WTC11 (cell line): ENCODE measurements at regions not wholly inside any gene's neighbourhood (a gene's known extent, or its start where the extent isn't known, plus 50 kb on each side); places are given as distances from the start of the nearest gene placed in this dataset.

Experiments
- ATAC-seq: fragments of 200-7000 bp; cut with Tn5 transposase; 2 replicates; pipeline ENCODE4 v1.10.0; 2021; ENCODE audit warnings: mild to moderate bottlenecking, moderate library complexity
- CTCF ChIA-PET: fragments of 300-600 bp; sonication (Branson Sonifier 250); formaldehyde crosslinking; loops from one replicate; lab custom pipeline; 2021; ENCODE audit warnings: antibody characterized with exemption; lab: Charles Lee
- POLR2A ChIA-PET: fragments of 350-600 bp; sonication (Branson Sonifier 250); formaldehyde crosslinking; loops from one replicate; lab custom pipeline; 2021; ENCODE audit warnings: antibody characterized with exemption; lab: Charles Lee
- DNase-seq: peaks from one replicate; pipeline ENCODE4 v3.0.0; 2021; ENCODE audit warnings: low spot score
- H3K27ac Mint-ChIP-seq: 2 replicates; pipeline ENCODE4 v1.8.0; 2021; ENCODE audit warnings: mixed read lengths
- H3K27me3 Mint-ChIP-seq: 2 replicates; pipeline ENCODE4 v1.8.0; 2021; ENCODE audit warnings: low read depth, mild to moderate bottlenecking, moderate library complexity, mixed read lengths
- H3K36me3 Mint-ChIP-seq: 2 replicates; pipeline ENCODE4 v1.8.0; 2021; ENCODE audit warnings: mixed read lengths
- H3K4me1 Mint-ChIP-seq: 2 replicates; pipeline ENCODE4 v1.8.0; 2022; ENCODE audit warnings: mixed read lengths
- H3K4me3 Mint-ChIP-seq: 2 replicates; pipeline ENCODE4 v1.8.0; 2021; ENCODE audit warnings: mild to moderate bottlenecking, moderate library complexity, mixed read lengths
- H3K9me3 Mint-ChIP-seq: 2 replicates; pipeline ENCODE4 v1.8.0; 2021; ENCODE audit warnings: mixed read lengths
- ATF1 ChIP-seq: sonication (generic); formaldehyde crosslinking; IDR thresholded peaks from 2 replicates; pipeline ENCODE4 v1.8.1; 2023; ENCODE audit warnings: mild to moderate bottlenecking, moderate library complexity, missing genetic modification reagents
- CREM ChIP-seq: sonication (generic); formaldehyde crosslinking; IDR thresholded peaks from 2 replicates; pipeline ENCODE4 v1.8.1; 2022; ENCODE audit warnings: mild to moderate bottlenecking, missing genetic modification reagents, moderate library complexity
- ESRRA ChIP-seq: sonication (generic); formaldehyde crosslinking; IDR thresholded peaks from 2 replicates; pipeline ENCODE4 v1.8.1; 2022; ENCODE audit warnings: mild to moderate bottlenecking, missing genetic modification reagents, borderline replicate concordance
- GTF2I ChIP-seq: fragments of 250-450 bp; sonication (Bioruptor Pico); conservative IDR thresholded peaks from 2 replicates; pipeline ENCODE4 v1.4.0; 2021; ENCODE audit warnings: mild to moderate bottlenecking
- HMGA2 ChIP-seq: fragments of 250-450 bp; sonication (Bioruptor Pico); IDR thresholded peaks from 2 replicates; pipeline ENCODE4 v1.4.0; 2021; ENCODE audit warnings: mild to moderate bottlenecking, moderate library complexity
- IRF2 ChIP-seq: sonication (generic); formaldehyde crosslinking; IDR thresholded peaks from 2 replicates; pipeline ENCODE4 v1.8.0; 2022; ENCODE audit warnings: low read depth, missing genetic modification reagents, borderline replicate concordance
- NR1H2 ChIP-seq: sonication (generic); formaldehyde crosslinking; IDR thresholded peaks from 2 replicates; pipeline ENCODE4 v1.9.0; 2021; ENCODE audit warnings: mild to moderate bottlenecking, moderate library complexity, missing genetic modification reagents
- RORB ChIP-seq: fragments of 250-450 bp; sonication (Bioruptor Pico); IDR thresholded peaks from 2 replicates; pipeline ENCODE4 v1.9.0; 2021; ENCODE audit warnings: mild to moderate bottlenecking
- SMAD3 ChIP-seq: sonication (generic); formaldehyde crosslinking; IDR thresholded peaks from 2 replicates; pipeline ENCODE4 v1.8.0; 2022; ENCODE audit warnings: missing genetic modification reagents, mild to moderate bottlenecking, borderline replicate concordance
- SOX15 ChIP-seq: fragments of 250-450 bp; sonication (Bioruptor Pico); IDR thresholded peaks from 2 replicates; pipeline ENCODE4 v1.9.0; 2021; ENCODE audit warnings: mild to moderate bottlenecking
- TP53 ChIP-seq: sonication (generic); formaldehyde crosslinking; IDR thresholded peaks from 2 replicates; pipeline ENCODE4 v1.8.1; 2023; ENCODE audit warnings: mild to moderate bottlenecking, missing genetic modification reagents
- ZNF263 ChIP-seq: sonication (generic); formaldehyde crosslinking; IDR thresholded peaks from 2 replicates; pipeline ENCODE4 v1.8.1; 2022; ENCODE audit warnings: low read depth, mild to moderate bottlenecking, moderate library complexity, missing genetic modification reagents
- ZNF317 ChIP-seq: sonication (generic); formaldehyde crosslinking; IDR thresholded peaks from 2 replicates; pipeline ENCODE4 v1.8.1; 2023; ENCODE audit warnings: low read depth, mild to moderate bottlenecking, moderate library complexity, missing genetic modification reagents, borderline replicate concordance
- TF ChIP-seq, protein P1 (sequence below): fragments of 250-450 bp; sonication (Bioruptor Pico); IDR thresholded peaks from 2 replicates; pipeline ENCODE4 v2.1.2; 2022; ENCODE audit warnings: mild to moderate bottlenecking, moderate library complexity
- TF ChIP-seq, protein P2 (sequence below): sonication (generic); formaldehyde crosslinking; IDR thresholded peaks from 2 replicates; pipeline ENCODE4 v1.8.0; 2022; ENCODE audit warnings: mild to moderate bottlenecking, missing genetic modification reagents
- TF ChIP-seq, protein P3 (sequence below): sonication (generic); formaldehyde crosslinking; IDR thresholded peaks from 2 replicates; pipeline ENCODE4 v1.8.0; 2022; ENCODE audit warnings: mild to moderate bottlenecking, missing genetic modification reagents
- TF ChIP-seq, protein P4 (sequence below): sonication (generic); formaldehyde crosslinking; IDR thresholded peaks from 2 replicates; pipeline ENCODE4 v1.8.1; 2023; ENCODE audit warnings: mild to moderate bottlenecking, missing genetic modification reagents
- TF ChIP-seq, protein P5 (sequence below): sonication (generic); formaldehyde crosslinking; IDR thresholded peaks from 2 replicates; pipeline ENCODE4 v1.8.1; 2022; ENCODE audit warnings: mild to moderate bottlenecking, moderate library complexity, missing genetic modification reagents
- TF ChIP-seq, protein P6 (sequence below): sonication (generic); formaldehyde crosslinking; IDR thresholded peaks from 2 replicates; pipeline ENCODE4 v1.8.1; 2023; ENCODE audit warnings: mild to moderate bottlenecking, missing genetic modification reagents
- TF ChIP-seq, protein P7 (sequence below): fragments of 250-450 bp; sonication (Bioruptor Pico); IDR thresholded peaks from 2 replicates; pipeline ENCODE4 v1.8.0; 2021; ENCODE audit warnings: mild to moderate bottlenecking

DNA sequence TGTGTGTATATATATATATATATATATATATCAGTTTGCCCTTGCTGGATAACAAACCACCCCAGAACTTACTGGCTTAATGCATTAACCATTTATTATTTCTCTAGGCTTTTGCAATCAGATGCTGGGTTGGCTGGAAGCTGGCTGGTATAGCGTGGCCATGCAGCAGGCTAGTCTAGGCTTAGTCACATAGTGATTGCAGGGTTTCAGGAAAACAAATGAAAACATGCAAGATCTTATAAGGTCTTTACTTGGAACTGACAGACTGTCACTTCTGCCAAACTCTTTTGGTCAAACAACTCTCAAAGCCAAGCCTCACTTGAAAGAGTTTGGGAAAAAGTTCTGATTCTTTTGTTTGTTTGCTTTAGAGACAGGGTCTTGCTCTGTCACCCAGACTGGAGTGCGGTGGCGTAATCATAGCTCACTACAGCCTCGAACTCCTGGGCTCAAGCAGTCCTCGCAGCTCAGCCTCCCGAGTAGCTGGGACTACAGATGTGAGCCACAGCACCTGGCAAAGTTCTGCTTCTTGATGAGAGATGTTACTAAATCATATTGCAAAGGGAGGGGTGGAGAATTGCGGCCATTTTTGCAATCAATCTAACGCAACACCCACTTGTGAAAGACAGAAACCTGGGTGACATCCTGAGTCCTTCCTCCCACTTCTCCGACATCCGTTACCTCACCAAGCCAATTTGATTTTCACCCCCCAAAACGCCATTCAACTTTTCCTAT, 58.7 kb upstream of the SMOX start:
- ATAC-seq (no peak), DNase-seq (no peak)
- Mint-ChIP-seq H3K9me3 (peaks cover 9% of the 10 kb centered on the region), H3K36me3 (peaks cover 4% of the 10 kb centered on the region), H3K4me1 (peaks cover 2% of the 10 kb centered on the region; the same call in 1 of the 2 replicates), H3K27me3 (peaks cover 11% of the 10 kb centered on the region), H3K27ac (no peak overlapping the region), H3K4me3 (no peak overlapping the region)
- TF ChIP-seq, protein P1, sequence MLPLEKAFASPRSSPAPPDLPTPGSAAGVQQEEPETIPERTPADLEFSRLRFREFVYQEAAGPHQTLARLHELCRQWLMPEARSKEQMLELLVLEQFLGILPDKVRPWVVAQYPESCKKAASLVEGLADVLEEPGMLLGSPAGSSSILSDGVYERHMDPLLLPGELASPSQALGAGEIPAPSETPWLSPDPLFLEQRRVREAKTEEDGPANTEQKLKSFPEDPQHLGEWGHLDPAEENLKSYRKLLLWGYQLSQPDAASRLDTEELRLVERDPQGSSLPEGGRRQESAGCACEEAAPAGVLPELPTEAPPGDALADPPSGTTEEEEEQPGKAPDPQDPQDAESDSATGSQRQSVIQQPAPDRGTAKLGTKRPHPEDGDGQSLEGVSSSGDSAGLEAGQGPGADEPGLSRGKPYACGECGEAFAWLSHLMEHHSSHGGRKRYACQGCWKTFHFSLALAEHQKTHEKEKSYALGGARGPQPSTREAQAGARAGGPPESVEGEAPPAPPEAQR (CRISPR knock-in tag), result no peak
- TF ChIP-seq IRF2 (CRISPR knock-in tag) (no peak), HMGA2 (CRISPR knock-in tag) (no peak), NR1H2 (CRISPR knock-in tag) (no peak)
- ChIA-PET CTCF (interaction anchor here (1.3 kb wide), 1 partner anchor 23 kb away, joined by 4 read pairs; no protein-coding TSS in a partner anchor), POLR2A (interaction anchor here (0.6 kb wide), 1 partner anchor 62 kb away, joined by 3 read pairs; no protein-coding TSS in a partner anchor)

DNA sequence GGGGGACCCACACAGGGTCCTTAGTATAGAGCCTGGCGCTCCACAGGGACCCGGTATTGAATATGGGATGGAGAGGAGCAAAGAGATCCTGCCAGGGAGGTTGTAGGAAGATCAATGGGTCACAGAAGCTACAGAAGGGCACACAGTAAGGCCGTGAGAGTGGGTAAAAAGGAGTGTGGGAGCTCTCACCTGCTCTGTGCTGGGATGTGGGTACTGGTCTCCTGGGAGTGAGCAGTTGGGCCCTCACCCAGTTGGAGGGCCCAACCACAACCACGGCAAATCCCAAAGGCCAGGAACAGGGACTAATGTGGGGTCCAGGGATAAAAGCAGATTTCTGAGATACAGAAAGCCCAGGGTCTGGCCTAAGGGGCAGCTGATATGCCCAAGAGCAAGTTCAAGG, 59.9 kb upstream of the SMOX start:
- Mint-ChIP-seq H3K4me3 (no peak overlapping the region), H3K27ac (no peak overlapping the region), H3K9me3 (no peaks in the 10 kb centered on the region), H3K36me3 (no peaks in the 10 kb centered on the region), H3K27me3 (peaks cover 17% of the 10 kb centered on the region), H3K4me1 (peaks cover 7% of the 10 kb centered on the region)
- ATAC-seq, result no peak
- TF ChIP-seq, protein P2, sequence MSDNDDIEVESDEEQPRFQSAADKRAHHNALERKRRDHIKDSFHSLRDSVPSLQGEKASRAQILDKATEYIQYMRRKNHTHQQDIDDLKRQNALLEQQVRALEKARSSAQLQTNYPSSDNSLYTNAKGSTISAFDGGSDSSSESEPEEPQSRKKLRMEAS (CRISPR knock-in tag), result no peak
- DNase-seq, result no peak
- POLR2A ChIA-PET, result no interaction called here
- CTCF ChIA-PET, result no interaction called here

DNA sequence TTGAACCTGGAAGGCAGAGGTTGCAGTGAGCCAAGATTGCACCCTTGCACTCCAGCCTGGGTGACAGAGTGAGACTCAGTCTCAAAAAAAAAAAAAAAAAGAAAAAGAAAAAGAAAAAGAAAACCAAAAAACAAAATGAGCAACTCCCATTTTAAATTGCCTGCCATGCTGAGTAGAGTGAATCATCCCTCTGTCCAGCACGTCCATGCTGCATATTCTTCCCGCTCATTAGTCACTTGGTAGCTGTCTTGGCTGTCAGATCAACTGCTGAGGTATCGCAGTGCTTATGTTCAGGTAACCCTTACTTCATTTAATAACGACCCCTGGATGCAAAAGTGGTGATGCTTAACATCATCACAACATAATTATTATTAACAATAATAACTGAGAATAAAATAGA, 60.7 kb upstream of the SMOX start:
- DNase-seq (no peak), ATAC-seq (no peak)
- TF ChIP-seq HMGA2 (CRISPR knock-in tag), result no peak
- TF ChIP-seq RORB (CRISPR knock-in tag), result no peak
- TF ChIP-seq SMAD3 (CRISPR knock-in tag), result no peak
- TF ChIP-seq ESRRA (CRISPR knock-in tag), result no peak
- no peak for TF ChIP-seq ATF1 (CRISPR knock-in tag)
- TF ChIP-seq, protein P3, sequence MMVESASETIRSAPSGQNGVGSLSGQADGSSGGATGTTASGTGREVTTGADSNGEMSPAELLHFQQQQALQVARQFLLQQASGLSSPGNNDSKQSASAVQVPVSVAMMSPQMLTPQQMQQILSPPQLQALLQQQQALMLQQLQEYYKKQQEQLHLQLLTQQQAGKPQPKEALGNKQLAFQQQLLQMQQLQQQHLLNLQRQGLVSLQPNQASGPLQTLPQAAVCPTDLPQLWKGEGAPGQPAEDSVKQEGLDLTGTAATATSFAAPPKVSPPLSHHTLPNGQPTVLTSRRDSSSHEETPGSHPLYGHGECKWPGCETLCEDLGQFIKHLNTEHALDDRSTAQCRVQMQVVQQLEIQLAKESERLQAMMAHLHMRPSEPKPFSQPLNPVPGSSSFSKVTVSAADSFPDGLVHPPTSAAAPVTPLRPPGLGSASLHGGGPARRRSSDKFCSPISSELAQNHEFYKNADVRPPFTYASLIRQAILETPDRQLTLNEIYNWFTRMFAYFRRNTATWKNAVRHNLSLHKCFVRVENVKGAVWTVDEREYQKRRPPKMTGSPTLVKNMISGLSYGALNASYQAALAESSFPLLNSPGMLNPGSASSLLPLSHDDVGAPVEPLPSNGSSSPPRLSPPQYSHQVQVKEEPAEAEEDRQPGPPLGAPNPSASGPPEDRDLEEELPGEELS (CRISPR knock-in tag), result no peak
- TF ChIP-seq SOX15 (CRISPR knock-in tag), result no peak
- TF ChIP-seq ZNF263 (CRISPR knock-in tag), result no peak
- TF ChIP-seq, protein P4, sequence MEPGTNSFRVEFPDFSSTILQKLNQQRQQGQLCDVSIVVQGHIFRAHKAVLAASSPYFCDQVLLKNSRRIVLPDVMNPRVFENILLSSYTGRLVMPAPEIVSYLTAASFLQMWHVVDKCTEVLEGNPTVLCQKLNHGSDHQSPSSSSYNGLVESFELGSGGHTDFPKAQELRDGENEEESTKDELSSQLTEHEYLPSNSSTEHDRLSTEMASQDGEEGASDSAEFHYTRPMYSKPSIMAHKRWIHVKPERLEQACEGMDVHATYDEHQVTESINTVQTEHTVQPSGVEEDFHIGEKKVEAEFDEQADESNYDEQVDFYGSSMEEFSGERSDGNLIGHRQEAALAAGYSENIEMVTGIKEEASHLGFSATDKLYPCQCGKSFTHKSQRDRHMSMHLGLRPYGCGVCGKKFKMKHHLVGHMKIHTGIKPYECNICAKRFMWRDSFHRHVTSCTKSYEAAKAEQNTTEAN (CRISPR knock-in tag), result no peak
- TF ChIP-seq, protein P5, sequence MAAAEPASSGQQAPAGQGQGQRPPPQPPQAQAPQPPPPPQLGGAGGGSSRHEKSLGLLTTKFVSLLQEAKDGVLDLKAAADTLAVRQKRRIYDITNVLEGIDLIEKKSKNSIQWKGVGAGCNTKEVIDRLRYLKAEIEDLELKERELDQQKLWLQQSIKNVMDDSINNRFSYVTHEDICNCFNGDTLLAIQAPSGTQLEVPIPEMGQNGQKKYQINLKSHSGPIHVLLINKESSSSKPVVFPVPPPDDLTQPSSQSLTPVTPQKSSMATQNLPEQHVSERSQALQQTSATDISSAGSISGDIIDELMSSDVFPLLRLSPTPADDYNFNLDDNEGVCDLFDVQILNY (CRISPR knock-in tag), result no peak
- TF ChIP-seq ZNF317, result no peak
- TF ChIP-seq, protein P6, sequence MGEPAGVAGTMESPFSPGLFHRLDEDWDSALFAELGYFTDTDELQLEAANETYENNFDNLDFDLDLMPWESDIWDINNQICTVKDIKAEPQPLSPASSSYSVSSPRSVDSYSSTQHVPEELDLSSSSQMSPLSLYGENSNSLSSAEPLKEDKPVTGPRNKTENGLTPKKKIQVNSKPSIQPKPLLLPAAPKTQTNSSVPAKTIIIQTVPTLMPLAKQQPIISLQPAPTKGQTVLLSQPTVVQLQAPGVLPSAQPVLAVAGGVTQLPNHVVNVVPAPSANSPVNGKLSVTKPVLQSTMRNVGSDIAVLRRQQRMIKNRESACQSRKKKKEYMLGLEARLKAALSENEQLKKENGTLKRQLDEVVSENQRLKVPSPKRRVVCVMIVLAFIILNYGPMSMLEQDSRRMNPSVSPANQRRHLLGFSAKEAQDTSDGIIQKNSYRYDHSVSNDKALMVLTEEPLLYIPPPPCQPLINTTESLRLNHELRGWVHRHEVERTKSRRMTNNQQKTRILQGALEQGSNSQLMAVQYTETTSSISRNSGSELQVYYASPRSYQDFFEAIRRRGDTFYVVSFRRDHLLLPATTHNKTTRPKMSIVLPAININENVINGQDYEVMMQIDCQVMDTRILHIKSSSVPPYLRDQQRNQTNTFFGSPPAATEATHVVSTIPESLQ (CRISPR knock-in tag), result no peak
- TF ChIP-seq, protein P7, sequence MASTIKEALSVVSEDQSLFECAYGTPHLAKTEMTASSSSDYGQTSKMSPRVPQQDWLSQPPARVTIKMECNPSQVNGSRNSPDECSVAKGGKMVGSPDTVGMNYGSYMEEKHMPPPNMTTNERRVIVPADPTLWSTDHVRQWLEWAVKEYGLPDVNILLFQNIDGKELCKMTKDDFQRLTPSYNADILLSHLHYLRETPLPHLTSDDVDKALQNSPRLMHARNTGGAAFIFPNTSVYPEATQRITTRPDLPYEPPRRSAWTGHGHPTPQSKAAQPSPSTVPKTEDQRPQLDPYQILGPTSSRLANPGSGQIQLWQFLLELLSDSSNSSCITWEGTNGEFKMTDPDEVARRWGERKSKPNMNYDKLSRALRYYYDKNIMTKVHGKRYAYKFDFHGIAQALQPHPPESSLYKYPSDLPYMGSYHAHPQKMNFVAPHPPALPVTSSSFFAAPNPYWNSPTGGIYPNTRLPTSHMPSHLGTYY (CRISPR knock-in tag), result no peak
- TF ChIP-seq CREM (CRISPR knock-in tag), result no peak
- no peak for TF ChIP-seq IRF2 (CRISPR knock-in tag)
- no peak for TF ChIP-seq GTF2I
- TF ChIP-seq NR1H2 (CRISPR knock-in tag), result no peak
- TF ChIP-seq TP53 (CRISPR knock-in tag), result no peak
- Mint-ChIP-seq H3K27me3 (peaks cover 19% of the 10 kb centered on the region), H3K4me1 (peaks cover 12% of the 10 kb centered on the region), H3K36me3 (no peaks in the 10 kb centered on the region), H3K4me3 (no peak overlapping the region), H3K9me3 (no peaks in the 10 kb centered on the region), H3K27ac (no peak overlapping the region)
- ChIA-PET POLR2A (interaction anchor here (1.0 kb wide), 1 partner anchor 80 kb away, joined by 3 read pairs; no protein-coding TSS in a partner anchor), CTCF (interaction anchor here (0.7 kb wide), 1 partner anchor 19 kb away, joined by 3 read pairs; no protein-coding TSS in a partner anchor)
